HG02852 (cell line): ENCODE measurements at regions not wholly inside any gene's neighbourhood (a gene's known extent, or its start where the extent isn't known, plus 50 kb on each side); places are given as distances from the start of the nearest gene placed in this dataset.
"Not testable (repeated sequence)": the region's sequence is repeated elsewhere in the genome, so short reads cannot be mapped to it uniquely, and the experiment has no call there.

Experiments
- ATAC-seq: cut with Tn5 transposase; IDR thresholded peaks from one replicate; pipeline ENCODE4 v1.9.1; 2021; ENCODE audit warnings: mild to moderate bottlenecking, moderate library complexity; ENCODE audit not compliant: unreplicated experiment

- ATAC-seq = no peak
Measured at GRCh38 chr14:89699071-89699470, 255.5 kb downstream of the EFCAB11 start.

- no peak for ATAC-seq
Measured at GRCh38 chr14:89697281-89698060, 257.1 kb downstream of the EFCAB11 start.

GRCh38 chr14:89695846-89696245 is 258.7 kb downstream of the EFCAB11 start:
- ATAC-seq = no peak

GRCh38 chr14:89690139-89690538 is 264.4 kb downstream of the EFCAB11 start:
- no peak for ATAC-seq

- not testable (repeated sequence) for ATAC-seq
Measured at GRCh38 chr14:89689711-89690110, 264.8 kb downstream of the EFCAB11 start.

GRCh38 chr14:89688507-89689211 is 265.9 kb downstream of the EFCAB11 start:
- no peak for ATAC-seq

- not testable (repeated sequence) for ATAC-seq
Measured at GRCh38 chr14:89687129-89687528, 267.4 kb downstream of the EFCAB11 start.

- ATAC-seq = no peak
Measured at GRCh38 chr14:89684139-89684538, 267.1 kb upstream of the FOXN3 start.

- ATAC-seq = peak; percentile 89
Measured at GRCh38 chr14:89681086-89682018, 264.3 kb upstream of the FOXN3 start.

GRCh38 chr14:89680156-89680555 is 263.1 kb upstream of the FOXN3 start:
- no peak for ATAC-seq

GRCh38 chr14:89678768-89679167 is 261.7 kb upstream of the FOXN3 start:
- ATAC-seq = no peak

GRCh38 chr14:89675590-89675989 is 258.6 kb upstream of the FOXN3 start:
- ATAC-seq = no peak

- no peak for ATAC-seq
Measured at GRCh38 chr14:89674936-89675335, 257.9 kb upstream of the FOXN3 start.

GRCh38 chr14:89674240-89674639 is 257.2 kb upstream of the FOXN3 start:
- ATAC-seq = no peak

GRCh38 chr14:89673512-89674225 is 256.6 kb upstream of the FOXN3 start:
- ATAC-seq = no peak

- ATAC-seq = no peak
Measured at GRCh38 chr14:89672636-89673511, 255.8 kb upstream of the FOXN3 start.

GRCh38 chr14:89669193-89669592 is 252.2 kb upstream of the FOXN3 start:
- no peak for ATAC-seq

GRCh38 chr14:89667983-89668382 is 250.9 kb upstream of the FOXN3 start:
- no peak for ATAC-seq

GRCh38 chr14:89665300-89666081 is 248.5 kb upstream of the FOXN3 start:
- ATAC-seq = not testable (repeated sequence)
